ENCODE measurements at regions not wholly inside any gene's neighbourhood (a gene's known extent, or its start where the extent isn't known, plus 50 kb on each side); places are given as distances from the start of the nearest gene placed in this dataset.
"Not testable (repeated sequence)": the region's sequence is repeated elsewhere in the genome, so short reads cannot be mapped to it uniquely, and the experiment has no call there.

- in situ Hi-C loops (cut with MboI; ENCODE audit: low sequenced_read_pairs) = no loop called here
These were observed 719.8 kb downstream of the SLITRK1 start for GRCh38 chr13:83162493-83162892.

- in situ Hi-C loops (cut with MboI; ENCODE audit: low sequenced_read_pairs) = no loop called here
These were observed 728.4 kb downstream of the SLITRK1 start for GRCh38 chr13:83153848-83154247.

- in situ Hi-C loops (cut with MboI; ENCODE audit: low sequenced_read_pairs) = no loop called here
These were observed 731.0 kb downstream of the SLITRK1 start for GRCh38 chr13:83151308-83151660.

- in situ Hi-C loops (cut with MboI; ENCODE audit: low sequenced_read_pairs) = no loop called here
These were observed 731.5 kb downstream of the SLITRK1 start for GRCh38 chr13:83150616-83151307.

GRCh38 chr13:83136660-83137059 is 745.6 kb downstream of the SLITRK1 start:
- in situ Hi-C loops (cut with MboI; ENCODE audit: low sequenced_read_pairs) = no loop called here

- in situ Hi-C loops (cut with MboI; ENCODE audit: low sequenced_read_pairs) = no loop called here
These were observed 756.5 kb downstream of the SLITRK1 start for GRCh38 chr13:83125791-83126190.

- in situ Hi-C loops (cut with MboI; ENCODE audit: low sequenced_read_pairs) = no loop called here
These were observed 760.4 kb downstream of the SLITRK1 start for GRCh38 chr13:83121896-83122295.

- in situ Hi-C loops (cut with MboI; ENCODE audit: low sequenced_read_pairs) = no loop called here
These were observed 765.2 kb downstream of the SLITRK1 start for GRCh38 chr13:83117046-83117445.

- in situ Hi-C loops (cut with MboI; ENCODE audit: low sequenced_read_pairs) = not testable (repeated sequence)
These were observed 780.6 kb downstream of the SLITRK1 start for GRCh38 chr13:83101574-83102247.

GRCh38 chr13:83100237-83100636 is 782.0 kb downstream of the SLITRK1 start:
- in situ Hi-C loops (cut with MboI; ENCODE audit: low sequenced_read_pairs) = no loop called here

- in situ Hi-C loops (cut with MboI; ENCODE audit: low sequenced_read_pairs) = no loop called here
These were observed 793.4 kb downstream of the SLITRK1 start for GRCh38 chr13:83088858-83089257.

- in situ Hi-C loops (cut with MboI; ENCODE audit: low sequenced_read_pairs) = no loop called here
These were observed 795.3 kb downstream of the SLITRK1 start for GRCh38 chr13:83086948-83087347.

- in situ Hi-C loops (cut with MboI; ENCODE audit: low sequenced_read_pairs) = no loop called here
These were observed 796.2 kb downstream of the SLITRK1 start for GRCh38 chr13:83086088-83086487.

- in situ Hi-C loops (cut with MboI; ENCODE audit: low sequenced_read_pairs) = no loop called here
These were observed 796.9 kb downstream of the SLITRK1 start for GRCh38 chr13:83085186-83085900.

GRCh38 chr13:83077499-83077898 is 804.8 kb downstream of the SLITRK1 start:
- in situ Hi-C loops (cut with MboI; ENCODE audit: low sequenced_read_pairs) = no loop called here

GRCh38 chr13:83073930-83074329 is 808.3 kb downstream of the SLITRK1 start:
- in situ Hi-C loops (cut with MboI; ENCODE audit: low sequenced_read_pairs) = not testable (repeated sequence)

- in situ Hi-C loops (cut with MboI; ENCODE audit: low sequenced_read_pairs) = no loop called here
These were observed 817.2 kb downstream of the SLITRK1 start for GRCh38 chr13:83065108-83065507.

- in situ Hi-C loops (cut with MboI; ENCODE audit: low sequenced_read_pairs) = no loop called here
These were observed 825.2 kb downstream of the SLITRK1 start for GRCh38 chr13:83057119-83057518.

GRCh38 chr13:83056269-83056668 is 826.0 kb downstream of the SLITRK1 start:
- in situ Hi-C loops (cut with MboI; ENCODE audit: low sequenced_read_pairs) = no loop called here

GRCh38 chr13:83048419-83048818 is 833.9 kb downstream of the SLITRK1 start:
- in situ Hi-C loops (cut with MboI; ENCODE audit: low sequenced_read_pairs) = no loop called here

GRCh38 chr13:83024955-83025594 is 857.2 kb downstream of the SLITRK1 start:
- in situ Hi-C loops (cut with MboI; ENCODE audit: low sequenced_read_pairs) = no loop called here

- in situ Hi-C loops (cut with MboI; ENCODE audit: low sequenced_read_pairs) = no loop called here
These were observed 858.0 kb downstream of the SLITRK1 start for GRCh38 chr13:83024232-83024631.

Measured in HL-60/S4 treated with phorbol 12-myristate 13-acetate at 8.2 ng/mL for 4 days and 3 days (cell line).